ENCODE measurements at regions not wholly inside any gene's neighbourhood (a gene's known extent, or its start where the extent isn't known, plus 50 kb on each side); places are given as distances from the start of the nearest gene placed in this dataset.

DNA sequence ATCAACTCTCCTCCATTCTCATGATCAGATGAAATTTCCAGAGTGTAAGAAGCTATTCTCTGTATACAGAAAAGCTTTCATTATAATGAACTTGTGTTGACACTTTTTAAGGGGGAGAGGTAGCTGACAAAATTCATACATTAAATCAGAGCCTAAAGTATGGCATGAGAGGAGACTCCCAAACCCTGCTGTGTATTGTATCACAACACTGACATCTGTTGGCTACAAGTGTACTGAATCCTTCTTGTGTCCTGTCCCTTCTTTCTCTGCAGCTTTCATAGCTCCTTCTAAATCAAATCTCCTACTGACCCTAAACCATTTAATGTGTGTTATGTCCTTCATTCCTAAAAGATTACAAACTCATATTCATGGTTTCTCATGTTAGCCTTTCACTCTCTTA is 70.9 kb downstream of the GCC1 start:
- H3K4me2 ChIP-seq = no peak overlapping the region
- H3K27ac ChIP-seq (ENCODE audit: low read depth in 2 of 2, low read length in 1 of 2) = no peak overlapping the region
- H3K9ac ChIP-seq = no peak overlapping the region
- H3K36me3 ChIP-seq (replicated peaks in 1 of 2; ENCODE audit: control insufficient read depth in 1 of 2, insufficient read depth in 2 of 2, low read length in 1 of 2) = no peaks in the 10 kb centered on the region
- TF ChIP-seq SMC3 (IDR thresholded peaks at IDR 0.05; ENCODE audit: low read depth, low read length) (peak; percentile 55), MAX (IDR thresholded peaks at IDR 0.05; ENCODE audit: low read depth) (no peak), RAD21 (IDR thresholded peaks at IDR 0.05; ENCODE audit: low read length) (peak; percentile 87), TAF1 (IDR thresholded peaks at IDR 0.05; ENCODE audit: borderline replicate concordance, low read depth, low read length) (no peak)
- TF ChIP-seq, protein P1, sequence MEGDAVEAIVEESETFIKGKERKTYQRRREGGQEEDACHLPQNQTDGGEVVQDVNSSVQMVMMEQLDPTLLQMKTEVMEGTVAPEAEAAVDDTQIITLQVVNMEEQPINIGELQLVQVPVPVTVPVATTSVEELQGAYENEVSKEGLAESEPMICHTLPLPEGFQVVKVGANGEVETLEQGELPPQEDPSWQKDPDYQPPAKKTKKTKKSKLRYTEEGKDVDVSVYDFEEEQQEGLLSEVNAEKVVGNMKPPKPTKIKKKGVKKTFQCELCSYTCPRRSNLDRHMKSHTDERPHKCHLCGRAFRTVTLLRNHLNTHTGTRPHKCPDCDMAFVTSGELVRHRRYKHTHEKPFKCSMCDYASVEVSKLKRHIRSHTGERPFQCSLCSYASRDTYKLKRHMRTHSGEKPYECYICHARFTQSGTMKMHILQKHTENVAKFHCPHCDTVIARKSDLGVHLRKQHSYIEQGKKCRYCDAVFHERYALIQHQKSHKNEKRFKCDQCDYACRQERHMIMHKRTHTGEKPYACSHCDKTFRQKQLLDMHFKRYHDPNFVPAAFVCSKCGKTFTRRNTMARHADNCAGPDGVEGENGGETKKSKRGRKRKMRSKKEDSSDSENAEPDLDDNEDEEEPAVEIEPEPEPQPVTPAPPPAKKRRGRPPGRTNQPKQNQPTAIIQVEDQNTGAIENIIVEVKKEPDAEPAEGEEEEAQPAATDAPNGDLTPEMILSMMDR (IDR thresholded peaks at IDR 0.05) = peak; percentile 61
- TF ChIP-seq, protein P2, sequence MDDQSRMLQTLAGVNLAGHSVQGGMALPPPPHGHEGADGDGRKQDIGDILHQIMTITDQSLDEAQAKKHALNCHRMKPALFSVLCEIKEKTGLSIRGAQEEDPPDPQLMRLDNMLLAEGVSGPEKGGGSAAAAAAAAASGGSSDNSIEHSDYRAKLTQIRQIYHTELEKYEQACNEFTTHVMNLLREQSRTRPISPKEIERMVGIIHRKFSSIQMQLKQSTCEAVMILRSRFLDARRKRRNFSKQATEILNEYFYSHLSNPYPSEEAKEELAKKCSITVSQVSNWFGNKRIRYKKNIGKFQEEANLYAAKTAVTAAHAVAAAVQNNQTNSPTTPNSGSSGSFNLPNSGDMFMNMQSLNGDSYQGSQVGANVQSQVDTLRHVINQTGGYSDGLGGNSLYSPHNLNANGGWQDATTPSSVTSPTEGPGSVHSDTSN (IDR thresholded peaks at IDR 0.05) = no peak
- H3K9me2 ChIP-seq = no peaks in the 10 kb centered on the region
- no peaks in the 10 kb centered on the region for H3K4me1 ChIP-seq (ENCODE audit: control insufficient read depth in 1 of 2, insufficient read depth in 2 of 2, low read depth in 1 of 2, low read length in 1 of 2)
- CTCF ChIA-PET = interaction anchor here (0.6 to 2.3 kb wide), 32 partner anchors 9 to 711 kb away, joined by 3 to 19 read pairs (median 4); partner anchors contain the start of gene GRM8
- peak; percentile 68 for DNase-seq
- no peak overlapping the region for H2AFZ ChIP-seq (ENCODE audit: low read depth)
- no peaks in the 10 kb centered on the region for H3F3A ChIP-seq (replicated peaks; ENCODE audit: insufficient read depth)
- POLR2A ChIA-PET = no interaction called here
- no peaks in the 10 kb centered on the region for H4K20me1 ChIP-seq (ENCODE audit: insufficient read depth)
- no peaks in the 10 kb centered on the region for H3K27me3 ChIP-seq (ENCODE audit: insufficient read depth)
- no peak overlapping the region for H3K4me3 ChIP-seq (ENCODE audit: low read depth in 2 of 2, low read length in 1 of 2)
- H3K9me3 ChIP-seq = no peaks in the 10 kb centered on the region
- no peaks in the 10 kb centered on the region for H3K79me2 ChIP-seq (ENCODE audit: insufficient read depth)

DNA sequence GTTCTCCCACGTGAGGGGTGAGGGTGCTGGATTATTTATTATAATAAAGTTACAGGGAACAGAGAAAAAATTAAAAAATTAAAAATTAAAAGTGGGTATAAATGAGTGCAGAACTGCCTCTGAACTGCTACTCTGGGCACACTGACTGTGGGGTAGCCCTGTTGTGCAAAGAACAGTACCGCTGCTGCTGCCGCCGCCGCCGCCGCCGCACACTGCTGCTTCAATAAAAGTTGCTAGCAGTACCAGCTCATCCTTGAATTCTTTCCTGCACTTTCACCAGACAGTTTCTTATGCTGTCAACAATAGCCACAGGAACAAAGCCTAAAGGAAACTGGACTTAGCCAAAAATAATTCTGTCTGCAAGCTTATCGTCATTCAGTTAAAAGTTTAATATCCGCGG is 72.1 kb downstream of the GCC1 start:
- no peak overlapping the region for H3K9ac ChIP-seq
- no peaks in the 10 kb centered on the region for H3K27me3 ChIP-seq (ENCODE audit: insufficient read depth)
- no peaks in the 10 kb centered on the region for H3K9me2 ChIP-seq
- H3K4me2 ChIP-seq = no peak overlapping the region
- TF ChIP-seq NRF1 (IDR thresholded peaks at IDR 0.05; ENCODE audit: low read depth, low read length) (no peak), GATA2 (CRISPR knock-in tag; IDR thresholded peaks at IDR 0.05) (no peak), TAF1 (IDR thresholded peaks at IDR 0.05; ENCODE audit: borderline replicate concordance, low read depth, low read length) (no peak), EZH2phosphoT487 (IDR thresholded peaks at IDR 0.05; ENCODE audit: borderline replicate concordance, low read depth) (no peak), YY1 (IDR thresholded peaks at IDR 0.05; ENCODE audit: low read depth) (no peak), RFX5 (IDR thresholded peaks at IDR 0.05; ENCODE audit: low read length) (no peak), SIN3A (IDR thresholded peaks at IDR 0.05; ENCODE audit: borderline replicate concordance, low read depth, low read length) (no peak), CHD2 (IDR thresholded peaks at IDR 0.05; ENCODE audit: low read length, partially characterized antibody) (no peak), ELF1 (IDR thresholded peaks at IDR 0.05) (no peak)
- TF ChIP-seq, protein P1 (IDR thresholded peaks at IDR 0.05) = no peak
- no peaks in the 10 kb centered on the region for H3K79me2 ChIP-seq (ENCODE audit: insufficient read depth)
- no peaks in the 10 kb centered on the region for H3K9me3 ChIP-seq
- no peaks in the 10 kb centered on the region for H3K4me1 ChIP-seq (ENCODE audit: control insufficient read depth in 1 of 2, insufficient read depth in 2 of 2, low read depth in 1 of 2, low read length in 1 of 2)
- H2AFZ ChIP-seq (ENCODE audit: low read depth) = no peak overlapping the region
- ChIA-PET CTCF (interaction anchor here (0.6 to 2.3 kb wide), 8 partner anchors 11 to 710 kb away, joined by 3 to 19 read pairs (median 6); partner anchors contain the start of gene GRM8), POLR2A (no interaction called here)
- 92% methylated on average over 11 of the region's 11 CpGs for WGBS (ENCODE audit: low lambda C conversion rate)
- no peak overlapping the region for H3K27ac ChIP-seq (ENCODE audit: low read depth in 2 of 2, low read length in 1 of 2)
- no peak overlapping the region for H3K4me3 ChIP-seq (ENCODE audit: low read depth in 2 of 2, low read length in 1 of 2)
- H4K20me1 ChIP-seq (ENCODE audit: insufficient read depth) = no peaks in the 10 kb centered on the region
- H3F3A ChIP-seq (replicated peaks; ENCODE audit: insufficient read depth) = no peaks in the 10 kb centered on the region
- DNase-seq = no peak
- H3K36me3 ChIP-seq (replicated peaks in 1 of 2; ENCODE audit: control insufficient read depth in 1 of 2, insufficient read depth in 2 of 2, low read length in 1 of 2) = no peaks in the 10 kb centered on the region
